ENCODE measurements at regions not wholly inside any gene's neighbourhood (a gene's known extent, or its start where the extent isn't known, plus 50 kb on each side); places are given as distances from the start of the nearest gene placed in this dataset.
"Not testable (repeated sequence)": the region's sequence is repeated elsewhere in the genome, so short reads cannot be mapped to it uniquely, and the experiment has no call there.

- no peak for DNase-seq
Observed at GRCh38 chr11:13183826-13184196, 93.8 kb upstream of the BMAL1 start.

GRCh38 chr11:13184295-13184794 lies 93.2 kb upstream of the BMAL1 start:
- no peak for DNase-seq

GRCh38 chr11:13188179-13188578 lies 89.4 kb upstream of the BMAL1 start:
- no peak for DNase-seq

- DNase-seq, result no peak
Observed at GRCh38 chr11:13189561-13190426, 87.8 kb upstream of the BMAL1 start.

GRCh38 chr11:13193613-13194012 lies 84.0 kb upstream of the BMAL1 start:
- DNase-seq, result no peak

- DNase-seq, result not testable (repeated sequence)
Observed at GRCh38 chr11:13197374-13197773, 80.2 kb upstream of the BMAL1 start.

- DNase-seq, result no peak
Observed at GRCh38 chr11:13205486-13205885, 72.1 kb upstream of the BMAL1 start.

DNA sequence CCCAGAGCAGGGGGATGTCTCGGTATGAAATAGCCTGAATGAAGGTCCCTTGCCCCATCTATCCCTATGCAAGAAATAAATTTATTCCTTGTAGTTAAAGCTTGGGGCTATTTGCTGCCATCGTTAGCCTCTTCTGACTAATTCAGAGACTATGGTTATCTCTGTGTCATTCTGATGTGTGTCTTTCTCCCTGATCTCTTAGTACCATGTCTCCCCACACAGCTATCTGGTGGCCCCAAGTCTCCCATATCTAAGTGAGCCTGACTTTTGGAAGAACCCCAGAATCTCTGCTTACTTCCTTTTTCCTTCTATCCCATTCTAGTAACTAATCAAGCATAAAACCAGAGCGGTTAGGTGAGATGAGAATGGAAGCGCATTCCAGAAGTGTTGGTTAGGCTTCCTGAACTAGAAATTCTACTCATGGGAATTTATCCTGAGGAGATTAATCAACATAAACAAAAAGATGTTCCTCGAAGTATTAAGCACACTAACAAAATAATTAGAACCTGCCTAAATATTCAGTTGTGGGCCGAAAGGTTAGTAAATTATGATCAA lies 71.4 kb upstream of the BMAL1 start:
- no peak for DNase-seq

GRCh38 chr11:13207270-13207664 lies 70.3 kb upstream of the BMAL1 start:
- no peak for DNase-seq

DNA sequence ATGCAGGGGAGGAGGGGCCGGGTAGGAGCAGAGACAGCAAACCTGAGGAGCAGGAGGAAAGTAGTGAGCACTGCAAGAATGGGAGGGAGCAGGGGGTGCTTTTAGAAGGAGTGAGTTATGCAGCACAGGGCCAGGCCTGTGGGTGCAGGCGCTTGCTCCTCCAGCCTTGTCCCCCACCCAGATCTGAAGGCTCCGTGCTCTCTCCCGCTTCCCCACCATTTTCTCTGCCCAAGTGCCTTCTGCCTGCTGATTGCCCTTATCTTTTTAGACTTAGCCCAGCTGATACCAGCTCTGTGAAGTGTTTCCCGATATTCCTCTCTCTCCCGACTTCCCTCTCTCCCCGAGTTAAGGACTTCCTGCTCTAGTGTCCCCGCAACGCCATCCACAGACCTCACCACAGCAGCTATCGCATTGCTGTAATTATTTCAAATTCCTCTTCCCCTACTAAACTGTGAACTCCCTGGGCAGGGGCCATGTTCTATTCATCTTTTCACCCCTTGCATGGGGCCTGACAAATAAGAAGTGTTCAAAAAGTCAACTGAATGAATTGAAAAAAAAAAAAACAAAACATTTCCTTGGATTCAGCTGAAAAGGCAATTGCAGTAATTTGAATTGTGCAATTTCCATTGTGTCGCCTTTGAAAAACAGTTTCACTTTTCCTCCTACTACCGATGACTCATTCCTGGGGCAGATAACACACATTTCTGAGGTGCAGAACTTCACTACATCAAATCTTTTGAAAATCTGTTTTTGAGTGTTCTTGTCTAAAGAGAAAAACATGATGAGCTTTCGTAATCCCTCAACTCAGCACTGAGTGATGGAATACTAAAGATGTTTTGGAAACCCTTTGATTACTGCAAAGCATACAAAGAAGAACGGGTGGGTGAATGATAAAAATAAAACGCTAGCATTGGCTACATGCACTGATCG lies 69.7 kb upstream of the BMAL1 start:
- DNase-seq, result peak; percentile 25 to 29

GRCh38 chr11:13208921-13209320 lies 68.7 kb upstream of the BMAL1 start:
- DNase-seq, result no peak

- DNase-seq, result no peak
Observed at GRCh38 chr11:13209379-13209778, 68.2 kb upstream of the BMAL1 start.

GRCh38 chr11:13210424-13210823 lies 67.2 kb upstream of the BMAL1 start:
- DNase-seq, result peak; percentile 57 to 71

DNA sequence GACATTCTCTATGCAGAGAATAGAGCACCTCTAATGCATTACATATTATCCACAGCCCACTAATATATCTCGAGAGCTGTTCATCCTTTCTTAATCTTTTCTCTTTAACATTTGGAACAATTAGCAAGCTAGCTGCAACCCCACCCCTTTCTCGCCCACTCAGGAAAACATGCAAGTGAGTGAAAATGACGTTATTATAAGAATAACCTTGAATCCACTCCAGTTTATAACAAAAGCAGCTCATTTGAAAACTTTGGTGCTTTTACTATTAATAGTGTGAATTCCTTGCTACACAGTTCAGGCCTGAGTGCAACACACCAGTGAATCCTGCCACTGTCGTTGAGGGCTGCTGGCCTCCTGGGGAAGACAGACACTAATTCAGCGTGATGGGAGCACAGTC lies 63.3 kb upstream of the BMAL1 start:
- no peak for DNase-seq

- no peak for DNase-seq
Observed at GRCh38 chr11:13215149-13215548, 62.4 kb upstream of the BMAL1 start.

DNA sequence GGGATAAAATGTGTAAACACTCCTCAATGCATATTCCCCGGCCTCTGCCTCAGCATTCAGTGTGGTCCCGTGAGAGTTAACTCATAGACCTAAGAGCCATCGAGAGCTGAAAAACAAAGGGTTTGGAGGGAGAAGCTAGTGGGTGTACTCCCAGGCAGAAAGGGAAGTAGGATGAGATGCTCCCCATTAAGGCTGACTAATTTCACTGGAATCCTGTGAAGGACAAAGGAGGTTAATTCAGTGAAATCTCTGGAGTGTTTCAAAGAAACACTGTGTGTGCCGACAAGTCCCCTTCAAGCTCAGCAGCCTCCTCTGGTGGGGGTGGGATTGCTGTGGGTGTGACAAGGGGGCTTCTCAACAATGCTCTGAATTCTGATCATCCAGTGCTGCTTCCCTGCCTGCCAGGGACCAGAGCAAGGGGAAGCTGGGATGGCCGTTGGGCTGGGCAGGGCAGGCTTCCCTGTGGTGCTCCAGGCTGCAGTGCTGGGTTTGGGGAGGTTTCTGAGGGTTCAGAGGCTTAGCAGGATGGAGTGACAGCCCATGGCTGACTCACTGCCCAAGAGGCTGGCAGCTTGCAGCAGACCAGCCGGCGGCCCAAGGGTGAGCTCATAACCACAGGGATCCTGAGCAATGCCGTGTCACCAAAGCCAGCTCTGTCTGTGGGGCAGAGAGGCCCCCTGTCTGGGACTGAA lies 61.4 kb upstream of the BMAL1 start:
- no peak for DNase-seq

DNA sequence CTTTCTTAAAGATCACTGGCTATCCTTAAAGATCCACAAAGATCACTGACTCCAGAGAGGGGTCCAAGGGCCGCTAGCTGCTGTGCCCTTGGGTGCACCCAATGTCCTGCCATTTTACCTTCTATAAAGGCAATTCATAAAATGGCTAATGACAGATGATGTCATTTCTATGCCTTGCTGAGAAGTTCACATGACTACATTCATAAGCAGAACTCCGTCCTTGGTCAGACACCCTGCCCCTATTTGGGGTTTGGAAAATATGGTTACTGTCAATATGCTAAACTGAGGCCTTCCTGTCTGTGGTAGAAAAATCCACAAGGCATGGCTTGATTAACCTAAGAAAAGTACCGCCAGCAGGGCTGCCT lies 60.9 kb upstream of the BMAL1 start:
- DNase-seq, result no peak

- not testable (repeated sequence) for DNase-seq
Observed at GRCh38 chr11:13218685-13219084, 58.9 kb upstream of the BMAL1 start.

- no peak for DNase-seq
Observed at GRCh38 chr11:13220148-13220547, 57.4 kb upstream of the BMAL1 start.

GRCh38 chr11:13221722-13222121 lies 55.9 kb upstream of the BMAL1 start:
- DNase-seq, result no peak

- no peak for DNase-seq
Observed at GRCh38 chr11:13222285-13222684, 55.3 kb upstream of the BMAL1 start.

DNA sequence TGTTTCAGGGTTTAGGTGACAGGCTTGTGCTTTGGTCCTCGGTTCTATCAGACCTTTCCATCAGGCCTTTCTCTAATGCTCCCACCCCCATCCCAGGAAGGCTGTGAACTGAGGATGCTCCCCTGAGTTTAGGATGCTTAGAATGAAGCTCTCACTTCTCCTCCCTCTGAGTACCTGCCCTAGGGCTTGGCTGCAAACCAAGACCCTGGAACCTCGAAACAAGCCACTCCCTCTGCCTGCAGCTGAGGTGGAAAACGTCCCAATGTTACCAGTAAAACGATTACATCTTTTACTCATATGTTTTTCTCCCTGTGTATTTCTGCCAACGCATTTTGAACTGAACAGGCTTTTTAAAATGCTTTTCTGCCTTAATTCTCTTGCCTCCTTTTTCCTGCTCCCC lies 54.5 kb upstream of the BMAL1 start:
- no peak for DNase-seq

DNA sequence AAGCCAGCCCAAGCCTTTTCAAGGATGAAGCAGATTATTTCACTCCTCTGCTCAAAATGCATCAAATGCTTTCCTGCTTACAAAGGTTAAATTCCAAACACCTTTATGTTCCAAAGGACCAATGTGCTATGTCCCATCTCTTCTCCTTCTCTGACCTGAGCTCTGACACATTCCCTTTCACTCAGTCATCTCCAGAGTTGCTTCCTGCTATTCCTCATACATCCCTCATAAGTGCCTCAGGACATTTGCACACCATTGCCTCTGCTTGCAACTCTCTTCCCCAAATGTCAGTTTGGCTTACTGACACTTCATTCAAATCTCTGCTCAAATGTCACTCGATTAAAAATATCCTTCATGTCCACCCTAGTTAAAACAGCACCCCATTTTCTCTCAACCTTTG lies 53.3 kb upstream of the BMAL1 start:
- no peak for DNase-seq

Data from NCI-H2081 (cell line).